GM12872 (cell line): ENCODE measurements at regions not wholly inside any gene's neighbourhood (a gene's known extent, or its start where the extent isn't known, plus 50 kb on each side); places are given as distances from the start of the nearest gene placed in this dataset.

Experiments
- CTCF ChIP-seq: IDR thresholded peaks from 3 replicates; pipeline ENCODE4 v1.5.1; 2011; ENCODE audit warnings: low read depth, mild to moderate bottlenecking, low read length, moderate library complexity; ENCODE audit not compliant: insufficient read depth

GRCh38 chr4:84167093-84167492 lies 332.0 kb downstream of the NKX6-1 start:
- no peak for TF ChIP-seq CTCF

- TF ChIP-seq CTCF, result no peak
Measured at GRCh38 chr4:84166486-84166885, 332.6 kb downstream of the NKX6-1 start.

- no peak for TF ChIP-seq CTCF
Measured at GRCh38 chr4:84164201-84164600, 334.9 kb downstream of the NKX6-1 start.

- 0 out of 3 replicates have a peak, but pooled peaks have one; percentile 20 for TF ChIP-seq CTCF
Measured at GRCh38 chr4:84159762-84160161, 339.3 kb downstream of the NKX6-1 start.

- no peak for TF ChIP-seq CTCF
Measured at GRCh38 chr4:84158670-84159069, 340.4 kb downstream of the NKX6-1 start.

- peak; percentile 33; the same call in 1 of the 3 replicates for TF ChIP-seq CTCF
Measured at GRCh38 chr4:84151574-84151973, 347.5 kb downstream of the NKX6-1 start.

- TF ChIP-seq CTCF, result no peak
Measured at GRCh38 chr4:84150177-84150576, 348.9 kb downstream of the NKX6-1 start.

- no peak for TF ChIP-seq CTCF
Measured at GRCh38 chr4:84147831-84148230, 351.3 kb downstream of the NKX6-1 start.
